Activated CD4-positive, alpha-beta T cell treated with anti-CD3 and anti-CD28 coated beads, Interleukin-2, amount 10 ng/mL, durations not matched to agents 7 days and 5 days (primary cell): ENCODE measurements at regions not wholly inside any gene's neighbourhood (a gene's known extent, or its start where the extent isn't known, plus 50 kb on each side); places are given as distances from the start of the nearest gene placed in this dataset.

Experiments used
- CTCF ChIA-PET: fragments of 350-600 bp; sonication (Branson Sonifier 250); formaldehyde crosslinking; loops from one replicate; lab custom pipeline; 2021; ENCODE audit warnings: antibody characterized with exemption; lab: Charles Lee
- POLR2A ChIA-PET: fragments of 350-600 bp; sonication (Branson Sonifier 250); formaldehyde crosslinking; loops from one replicate; lab custom pipeline; 2021; ENCODE audit warnings: antibody characterized with exemption; lab: Charles Lee
- DNase-seq: peaks from one replicate; pipeline ENCODE4 v3.0.0-alpha.2; 2020
- H3K27ac Mint-ChIP-seq: one replicate; pipeline ENCODE4 v1.8.0; 2021; ENCODE audit warnings: mild to moderate bottlenecking, moderate library complexity, mixed read lengths
- H3K27me3 Mint-ChIP-seq: one replicate; pipeline ENCODE4 v1.8.0; 2021; ENCODE audit warnings: mixed read lengths
- H3K36me3 Mint-ChIP-seq: one replicate; pipeline ENCODE4 v1.8.0; 2021; ENCODE audit warnings: low read depth, mixed read lengths
- H3K4me1 Mint-ChIP-seq: one replicate; pipeline ENCODE4 v1.8.0; 2021; ENCODE audit warnings: mixed read lengths
- H3K4me3 Mint-ChIP-seq: one replicate; pipeline ENCODE4 v1.8.0; 2021; ENCODE audit warnings: mild to moderate bottlenecking, moderate library complexity, mixed read lengths
- H3K9me3 Mint-ChIP-seq: one replicate; pipeline ENCODE4 v1.8.0; 2021; ENCODE audit warnings: mixed read lengths

DNA sequence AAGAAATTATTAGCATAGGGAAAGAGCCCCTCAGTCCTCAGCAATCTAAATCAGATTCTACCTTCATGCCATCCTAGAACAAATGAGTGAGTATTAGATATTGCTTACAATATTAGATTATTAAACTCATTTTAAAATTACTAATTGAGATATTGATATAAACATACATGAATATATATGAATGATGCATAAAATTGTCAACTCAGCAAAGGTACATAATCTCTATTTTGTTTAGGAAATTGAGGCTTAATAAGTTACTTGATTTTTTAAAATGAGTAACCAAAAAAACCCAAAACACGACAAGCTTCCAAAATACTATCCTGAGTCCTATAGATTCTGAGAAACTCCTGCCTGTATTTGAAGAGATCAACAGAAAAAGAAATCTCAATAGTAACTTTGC is 297.7 kb upstream of the TMCO5A start:
- ChIA-PET CTCF (no interaction called here), POLR2A (no interaction called here)
- H3K4me1 Mint-ChIP-seq: no peaks in the 10 kb centered on the region

DNA sequence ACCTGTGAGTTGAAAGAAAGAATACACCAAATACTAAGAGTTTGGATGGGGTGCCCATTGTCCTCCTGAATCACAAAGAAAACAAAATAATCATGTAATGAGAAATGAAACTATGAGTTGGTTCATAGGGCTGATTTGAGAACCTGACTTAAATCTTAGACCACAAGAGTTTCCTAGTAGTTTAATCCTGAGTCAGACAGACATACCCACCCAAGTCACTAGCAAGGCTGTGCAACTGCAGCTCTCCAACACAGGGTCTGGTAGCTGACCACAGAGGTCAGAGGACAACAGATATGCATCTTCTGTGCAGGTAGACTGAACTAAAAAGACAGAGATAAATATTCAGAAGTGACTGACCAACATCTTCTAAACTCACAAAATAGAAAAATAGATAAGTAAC is 296.3 kb upstream of the TMCO5A start:
- H3K36me3 Mint-ChIP-seq: no peaks in the 10 kb centered on the region
- ChIA-PET POLR2A (no interaction called here), CTCF (no interaction called here)
- no peaks in the 10 kb centered on the region for H3K27me3 Mint-ChIP-seq
- H3K27ac Mint-ChIP-seq: no peak overlapping the region
- H3K9me3 Mint-ChIP-seq: no peaks in the 10 kb centered on the region
- H3K4me1 Mint-ChIP-seq: no peaks in the 10 kb centered on the region
- no peak for DNase-seq
- no peak overlapping the region for H3K4me3 Mint-ChIP-seq

More for the DNA sequence above, 297.7 kb upstream of the TMCO5A start:
- no peaks in the 10 kb centered on the region for H3K36me3 Mint-ChIP-seq
- no peak for DNase-seq
- no peaks in the 10 kb centered on the region for H3K9me3 Mint-ChIP-seq
- H3K4me3 Mint-ChIP-seq: no peak overlapping the region
- H3K27me3 Mint-ChIP-seq: no peaks in the 10 kb centered on the region
- no peak overlapping the region for H3K27ac Mint-ChIP-seq

- Mint-ChIP-seq H3K27ac (no peak overlapping the region), H3K4me3 (no peak overlapping the region), H3K9me3 (no peaks in the 10 kb centered on the region), H3K36me3 (no peaks in the 10 kb centered on the region), H3K4me1 (no peaks in the 10 kb centered on the region), H3K27me3 (no peaks in the 10 kb centered on the region)
- DNase-seq: no peak
- POLR2A ChIA-PET: no interaction called here
- CTCF ChIA-PET: no interaction called here
Measured at GRCh38 chr15:37638691-37639090, 295.7 kb upstream of the TMCO5A start.

GRCh38 chr15:37652646-37653417 is 281.6 kb upstream of the TMCO5A start:
- POLR2A ChIA-PET: no interaction called here
- Mint-ChIP-seq H3K27me3 (no peaks in the 10 kb centered on the region), H3K27ac (no peak overlapping the region), H3K4me3 (no peak overlapping the region), H3K4me1 (no peaks in the 10 kb centered on the region), H3K36me3 (no peaks in the 10 kb centered on the region), H3K9me3 (peaks cover 16% of the 10 kb centered on the region)
- CTCF ChIA-PET: interaction anchor here (1.2 kb wide), 1 partner anchor 17 kb away, joined by 3 read pairs; no protein-coding TSS in a partner anchor
- no peak for DNase-seq

DNA sequence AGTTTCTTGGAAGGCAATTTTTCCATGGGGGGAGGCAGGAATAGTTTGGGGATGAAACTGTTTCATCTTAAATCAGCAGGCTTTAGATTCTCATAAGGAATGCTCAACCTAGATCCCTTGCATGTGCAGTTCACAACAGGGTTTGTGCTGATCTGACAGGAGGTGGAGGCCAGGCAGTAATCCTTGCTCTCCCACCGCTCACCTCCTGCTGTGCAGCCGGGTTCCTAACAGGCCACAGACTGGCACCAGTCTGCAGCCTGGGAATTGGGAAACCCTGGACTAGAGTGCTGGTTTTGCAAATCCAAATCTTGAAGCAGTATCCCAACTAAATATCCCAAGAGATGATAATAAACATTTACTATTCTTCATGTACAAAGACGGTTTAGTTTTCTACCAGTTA is 256.3 kb upstream of the TMCO5A start:
- CTCF ChIA-PET: no interaction called here
- Mint-ChIP-seq H3K4me3 (no peak overlapping the region), H3K27me3 (no peaks in the 10 kb centered on the region), H3K27ac (no peak overlapping the region), H3K9me3 (no peaks in the 10 kb centered on the region), H3K4me1 (no peaks in the 10 kb centered on the region), H3K36me3 (no peaks in the 10 kb centered on the region)
- POLR2A ChIA-PET: no interaction called here
- no peak for DNase-seq

- Mint-ChIP-seq H3K9me3 (no peaks in the 10 kb centered on the region), H3K27ac (no peak overlapping the region), H3K36me3 (no peaks in the 10 kb centered on the region), H3K27me3 (no peaks in the 10 kb centered on the region), H3K4me1 (no peaks in the 10 kb centered on the region), H3K4me3 (no peak overlapping the region)
- ChIA-PET CTCF (no interaction called here), POLR2A (no interaction called here)
- no peak for DNase-seq
Measured at GRCh38 chr15:37679627-37680026, 254.8 kb upstream of the TMCO5A start.

- H3K27me3 Mint-ChIP-seq: no peaks in the 10 kb centered on the region
Measured at GRCh38 chr15:37682304-37682703, 252.1 kb upstream of the TMCO5A start.

DNA sequence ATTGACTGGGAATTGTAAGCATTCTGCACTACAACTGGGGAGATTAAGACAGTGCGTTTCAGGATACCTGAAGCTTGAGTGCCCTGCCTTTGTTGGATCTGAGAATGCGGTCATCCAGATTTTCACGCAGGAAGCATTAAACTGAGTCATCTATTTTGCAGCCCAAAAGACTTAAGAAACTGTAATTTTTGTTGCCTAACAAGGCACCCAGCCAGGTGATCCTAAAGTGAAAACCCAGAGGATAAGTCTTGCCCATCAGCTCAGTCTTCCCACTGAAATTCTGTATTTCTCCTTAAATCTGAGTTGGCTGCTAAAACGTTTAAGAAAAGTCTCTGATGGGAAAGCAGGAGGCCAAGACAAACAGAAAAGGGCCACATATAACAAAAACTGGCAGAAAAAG is 242.5 kb upstream of the TMCO5A start:
- Mint-ChIP-seq H3K27ac (no peak overlapping the region), H3K9me3 (no peaks in the 10 kb centered on the region), H3K4me1 (no peaks in the 10 kb centered on the region), H3K27me3 (no peaks in the 10 kb centered on the region), H3K4me3 (no peak overlapping the region), H3K36me3 (no peaks in the 10 kb centered on the region)
- ChIA-PET POLR2A (no interaction called here), CTCF (interaction anchor here (0.6 kb wide), 1 partner anchor 1154 kb away, joined by 4 read pairs; no protein-coding TSS in a partner anchor)
- DNase-seq: no peak

More at GRCh38 chr15:37682304-37682703, 252.1 kb upstream of the TMCO5A start:
- ChIA-PET POLR2A (no interaction called here), CTCF (no interaction called here)
- no peak overlapping the region for H3K27ac Mint-ChIP-seq
- DNase-seq: no peak
- H3K9me3 Mint-ChIP-seq: no peaks in the 10 kb centered on the region
- H3K36me3 Mint-ChIP-seq: no peaks in the 10 kb centered on the region
- no peaks in the 10 kb centered on the region for H3K4me1 Mint-ChIP-seq
- no peak overlapping the region for H3K4me3 Mint-ChIP-seq

DNA sequence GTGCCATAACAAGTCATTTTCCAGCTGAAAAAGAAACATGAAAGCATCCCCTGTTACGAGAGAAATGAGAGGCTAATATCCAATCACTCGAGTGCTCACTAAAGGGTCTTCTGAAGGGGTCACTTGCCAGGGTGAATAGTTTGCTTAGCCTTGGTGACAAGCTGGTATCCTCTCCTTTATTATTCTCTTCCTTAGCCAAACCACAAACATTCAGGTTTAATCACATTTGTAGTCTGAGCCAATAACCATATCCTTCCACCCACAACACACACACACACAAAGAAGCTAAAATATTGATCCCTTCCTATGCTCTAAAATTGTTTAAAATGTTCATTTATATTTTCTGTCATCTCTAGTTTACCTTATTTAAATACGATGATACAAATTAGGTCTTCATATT is 240.5 kb upstream of the TMCO5A start:
- ChIA-PET POLR2A (no interaction called here), CTCF (no interaction called here)
- H3K27ac Mint-ChIP-seq: no peak overlapping the region
- H3K27me3 Mint-ChIP-seq: no peaks in the 10 kb centered on the region
- no peak overlapping the region for H3K4me3 Mint-ChIP-seq
- H3K36me3 Mint-ChIP-seq: no peaks in the 10 kb centered on the region
- DNase-seq: no peak
- no peaks in the 10 kb centered on the region for H3K9me3 Mint-ChIP-seq
- H3K4me1 Mint-ChIP-seq: no peaks in the 10 kb centered on the region

DNA sequence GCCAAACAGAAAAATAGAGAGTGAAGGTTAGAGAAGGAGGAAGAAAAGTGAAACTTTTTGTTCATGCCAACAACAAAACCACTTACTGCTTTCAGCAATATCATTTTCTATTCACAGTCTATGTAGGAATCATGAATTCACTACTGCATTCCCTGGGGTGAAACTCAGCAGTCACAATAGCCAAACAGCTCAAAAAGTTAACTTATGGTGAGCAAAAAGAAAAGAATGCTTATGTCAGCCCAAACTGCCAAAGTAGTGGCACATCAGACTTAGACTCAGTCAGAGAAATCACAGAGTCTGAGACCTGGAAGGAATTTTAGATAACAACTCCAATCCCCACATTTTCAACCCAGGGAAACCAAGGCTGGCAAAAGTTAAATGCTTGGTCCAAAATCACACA is 238.7 kb upstream of the TMCO5A start:
- H3K9me3 Mint-ChIP-seq: no peaks in the 10 kb centered on the region
- no peak overlapping the region for H3K27ac Mint-ChIP-seq
- no peaks in the 10 kb centered on the region for H3K36me3 Mint-ChIP-seq
- no peaks in the 10 kb centered on the region for H3K27me3 Mint-ChIP-seq
- no peak overlapping the region for H3K4me3 Mint-ChIP-seq
- H3K4me1 Mint-ChIP-seq: no peaks in the 10 kb centered on the region
- POLR2A ChIA-PET: no interaction called here
- DNase-seq: no peak
- CTCF ChIA-PET: no interaction called here

DNA sequence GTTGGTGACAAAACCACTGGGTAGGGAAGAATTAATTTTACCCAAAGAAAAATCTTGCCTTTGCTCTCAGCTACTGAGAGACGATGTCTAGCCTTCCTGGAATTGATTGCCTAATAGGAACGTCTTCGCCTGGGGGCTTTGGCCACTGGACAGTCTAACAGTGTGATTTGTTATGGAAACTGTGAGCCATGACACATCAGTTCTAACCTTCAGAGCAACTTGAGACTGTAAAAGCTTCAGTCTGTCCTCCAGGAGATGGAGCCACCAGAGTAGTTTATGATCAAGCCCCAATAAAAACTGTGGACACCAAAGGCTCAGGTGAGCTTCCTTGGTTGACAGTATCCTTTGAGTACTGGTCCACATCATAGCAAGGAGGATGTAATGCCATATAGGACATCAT is 235.8 kb upstream of the TMCO5A start:
- POLR2A ChIA-PET: no interaction called here
- no peaks in the 10 kb centered on the region for H3K4me1 Mint-ChIP-seq
- no peak overlapping the region for H3K27ac Mint-ChIP-seq
- H3K27me3 Mint-ChIP-seq: no peaks in the 10 kb centered on the region
- CTCF ChIA-PET: no interaction called here
- no peaks in the 10 kb centered on the region for H3K9me3 Mint-ChIP-seq
- no peaks in the 10 kb centered on the region for H3K36me3 Mint-ChIP-seq
- no peak overlapping the region for H3K4me3 Mint-ChIP-seq
- no peak for DNase-seq

DNA sequence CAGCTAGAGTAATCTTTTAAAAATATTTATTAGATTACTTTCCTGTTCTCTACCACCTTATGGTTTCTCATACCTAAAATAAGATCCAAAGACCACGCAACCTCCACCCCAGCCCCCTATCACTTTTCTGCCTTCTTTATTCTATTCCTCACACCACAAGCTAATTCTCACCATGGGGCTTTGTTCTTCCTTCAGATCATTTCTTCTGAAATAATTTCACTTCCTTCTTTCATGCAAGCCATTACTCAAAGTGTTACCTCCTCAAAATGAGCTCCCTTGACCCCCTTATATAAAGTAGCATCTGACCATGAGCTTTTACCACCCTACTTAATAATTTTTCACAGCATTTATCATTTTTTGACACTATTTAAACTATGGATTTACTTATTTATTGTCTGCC is 233.2 kb upstream of the TMCO5A start:
- no peak overlapping the region for H3K4me3 Mint-ChIP-seq
- POLR2A ChIA-PET: no interaction called here

GRCh38 chr15:37709669-37710068 is 224.8 kb upstream of the TMCO5A start:
- no peak overlapping the region for H3K4me3 Mint-ChIP-seq
- H3K27ac Mint-ChIP-seq: no peak overlapping the region
- CTCF ChIA-PET: no interaction called here
- peaks cover 3% of the 10 kb centered on the region for H3K9me3 Mint-ChIP-seq
- POLR2A ChIA-PET: no interaction called here
- no peak for DNase-seq
- H3K27me3 Mint-ChIP-seq: no peaks in the 10 kb centered on the region
- no peaks in the 10 kb centered on the region for H3K4me1 Mint-ChIP-seq
- H3K36me3 Mint-ChIP-seq: no peaks in the 10 kb centered on the region

More for the DNA sequence above, 233.2 kb upstream of the TMCO5A start:
- CTCF ChIA-PET: no interaction called here
- Mint-ChIP-seq H3K36me3 (no peaks in the 10 kb centered on the region), H3K27ac (no peak overlapping the region), H3K9me3 (no peaks in the 10 kb centered on the region), H3K27me3 (no peaks in the 10 kb centered on the region), H3K4me1 (no peaks in the 10 kb centered on the region)
- no peak for DNase-seq

- Mint-ChIP-seq H3K36me3 (no peaks in the 10 kb centered on the region), H3K4me1 (no peaks in the 10 kb centered on the region), H3K27ac (no peak overlapping the region), H3K27me3 (no peaks in the 10 kb centered on the region), H3K4me3 (no peak overlapping the region), H3K9me3 (peaks cover 3% of the 10 kb centered on the region)
- CTCF ChIA-PET: no interaction called here
- POLR2A ChIA-PET: no interaction called here
- DNase-seq: no peak
Measured at GRCh38 chr15:37715101-37715500, 219.3 kb upstream of the TMCO5A start.
